ENCODE measurements at regions not wholly inside any gene's neighbourhood (a gene's known extent, or its start where the extent isn't known, plus 50 kb on each side); places are given as distances from the start of the nearest gene placed in this dataset.
A peak's percentile ranks its signal among the peaks of the same experiment; 100 is the strongest.
"Not testable (repeated sequence)": the region's sequence is repeated elsewhere in the genome, so short reads cannot be mapped to it uniquely, and the experiment has no call there.

DNA sequence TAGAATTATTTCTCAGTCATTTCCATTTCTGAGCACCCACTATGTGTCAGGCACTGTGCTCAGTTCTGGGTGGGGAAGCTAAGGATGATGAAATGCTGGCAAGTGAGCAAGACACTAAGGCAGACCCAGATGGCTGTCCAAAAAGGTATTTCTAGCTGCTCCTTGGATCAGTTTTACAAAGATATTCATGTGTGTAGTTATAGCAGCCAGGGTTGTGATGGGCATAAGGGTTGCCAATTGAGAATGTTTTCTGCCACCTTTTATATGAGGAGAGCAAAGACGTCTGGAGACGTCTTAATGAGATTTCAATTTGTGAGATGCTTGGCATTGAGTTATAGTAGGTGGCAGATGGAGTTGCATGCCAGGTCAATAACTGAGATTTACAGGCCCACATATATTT, 197.1 kb upstream of the RASGRP1 start:
- Histone ChIP-seq H3K27ac (no peak overlapping the region), H3K4me1 (peaks cover 0 to 4% (median 0%) of the 10 kb centered on the region in 9 donors), H3K36me3 (no peaks in the 10 kb centered on the region), H3K4me3 (no peak overlapping the region), H3K9me3 (no peaks in the 10 kb centered on the region), H3K27me3 (peaks cover 0 to 6% (median 0%) of the 10 kb centered on the region in 7 donors)
- intact Hi-C loops (cut with DNase I) = no loop called here
- TF ChIP-seq, protein P1, sequence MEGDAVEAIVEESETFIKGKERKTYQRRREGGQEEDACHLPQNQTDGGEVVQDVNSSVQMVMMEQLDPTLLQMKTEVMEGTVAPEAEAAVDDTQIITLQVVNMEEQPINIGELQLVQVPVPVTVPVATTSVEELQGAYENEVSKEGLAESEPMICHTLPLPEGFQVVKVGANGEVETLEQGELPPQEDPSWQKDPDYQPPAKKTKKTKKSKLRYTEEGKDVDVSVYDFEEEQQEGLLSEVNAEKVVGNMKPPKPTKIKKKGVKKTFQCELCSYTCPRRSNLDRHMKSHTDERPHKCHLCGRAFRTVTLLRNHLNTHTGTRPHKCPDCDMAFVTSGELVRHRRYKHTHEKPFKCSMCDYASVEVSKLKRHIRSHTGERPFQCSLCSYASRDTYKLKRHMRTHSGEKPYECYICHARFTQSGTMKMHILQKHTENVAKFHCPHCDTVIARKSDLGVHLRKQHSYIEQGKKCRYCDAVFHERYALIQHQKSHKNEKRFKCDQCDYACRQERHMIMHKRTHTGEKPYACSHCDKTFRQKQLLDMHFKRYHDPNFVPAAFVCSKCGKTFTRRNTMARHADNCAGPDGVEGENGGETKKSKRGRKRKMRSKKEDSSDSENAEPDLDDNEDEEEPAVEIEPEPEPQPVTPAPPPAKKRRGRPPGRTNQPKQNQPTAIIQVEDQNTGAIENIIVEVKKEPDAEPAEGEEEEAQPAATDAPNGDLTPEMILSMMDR (IDR thresholded peaks at IDR 0.05) = no peak
- DNase-seq (no peak), ATAC-seq (no peak)
- 82 to 88% methylated on average over 2 of the region's 2 CpGs for WGBS, 2 donors

DNA sequence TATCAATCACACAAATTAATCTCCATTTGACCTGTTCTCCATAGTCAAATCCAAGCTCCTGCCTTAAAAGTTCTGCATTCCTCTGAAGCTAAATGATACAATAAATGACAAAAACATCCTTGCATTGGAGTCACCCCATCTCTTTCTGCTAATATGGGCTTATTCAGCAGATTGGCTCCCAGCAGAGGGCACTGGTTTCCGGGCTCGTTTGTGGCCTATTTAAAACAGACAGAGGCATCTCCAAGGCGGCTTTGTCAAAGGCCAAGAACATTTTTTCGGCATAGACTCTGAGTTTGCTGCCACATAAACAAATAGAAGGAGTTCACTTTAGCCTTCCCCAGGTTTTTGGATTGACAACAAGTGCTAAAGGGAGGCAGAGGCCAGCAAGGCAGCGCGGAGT, 204.4 kb upstream of the RASGRP1 start:
- intact Hi-C loops (cut with DNase I) = no loop called here
- H3K4me3 ChIP-seq = no peak overlapping the region
- no peaks in the 10 kb centered on the region for H3K27me3 ChIP-seq
- H3K4me1 ChIP-seq = peaks cover 0 to 5% (median 0%) of the 10 kb centered on the region in 9 donors
- H3K36me3 ChIP-seq = no peaks in the 10 kb centered on the region
- TF ChIP-seq, protein P1 (IDR thresholded peaks at IDR 0.05) = peak in 4 of 9 donors; percentile 21 to 35 (median 28)
- DNase-seq = no peak
- no peak overlapping the region for H3K27ac ChIP-seq
- WGBS, 2 donors = 57% methylated on average over 6 of the region's 6 CpGs
- peaks cover 0 to 2% (median 0%) of the 10 kb centered on the region in 11 donors for H3K9me3 ChIP-seq
- peak in 1 of 8 donors; percentile 31 for ATAC-seq

DNA sequence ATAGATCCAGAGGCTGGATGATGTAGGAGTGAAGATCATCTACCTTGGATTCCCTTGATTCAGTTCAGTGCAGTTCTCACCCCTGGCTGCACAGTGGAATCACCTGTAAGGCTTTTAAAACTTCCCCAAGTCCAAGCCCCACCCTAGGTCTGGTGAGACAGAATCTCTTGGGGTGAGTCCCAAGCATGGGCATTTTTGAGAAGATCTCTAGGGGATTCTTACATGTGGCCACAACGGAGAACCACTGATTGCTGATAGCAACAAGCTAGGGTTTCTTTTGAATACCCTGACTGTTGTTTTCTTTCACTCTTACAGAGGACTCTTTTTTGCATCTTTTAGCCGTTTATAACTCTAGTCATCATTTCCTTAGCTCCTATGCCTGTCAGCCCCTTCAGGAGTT, 204.9 kb upstream of the RASGRP1 start:
- H3K9me3 ChIP-seq = peaks cover 0 to 2% (median 0%) of the 10 kb centered on the region in 11 donors
- peaks cover 0 to 5% (median 0%) of the 10 kb centered on the region in 9 donors for H3K4me1 ChIP-seq
- no peak overlapping the region for H3K4me3 ChIP-seq
- no peak overlapping the region for H3K27ac ChIP-seq
- DNase-seq (no peak), ATAC-seq (no peak)
- H3K27me3 ChIP-seq = no peaks in the 10 kb centered on the region
- intact Hi-C loops (cut with DNase I) = no loop called here
- 60 to 74% methylated on average over 2 of the region's 2 CpGs for WGBS, 2 donors
- H3K36me3 ChIP-seq = no peaks in the 10 kb centered on the region
- TF ChIP-seq, protein P1 (IDR thresholded peaks at IDR 0.05) = no peak

DNA sequence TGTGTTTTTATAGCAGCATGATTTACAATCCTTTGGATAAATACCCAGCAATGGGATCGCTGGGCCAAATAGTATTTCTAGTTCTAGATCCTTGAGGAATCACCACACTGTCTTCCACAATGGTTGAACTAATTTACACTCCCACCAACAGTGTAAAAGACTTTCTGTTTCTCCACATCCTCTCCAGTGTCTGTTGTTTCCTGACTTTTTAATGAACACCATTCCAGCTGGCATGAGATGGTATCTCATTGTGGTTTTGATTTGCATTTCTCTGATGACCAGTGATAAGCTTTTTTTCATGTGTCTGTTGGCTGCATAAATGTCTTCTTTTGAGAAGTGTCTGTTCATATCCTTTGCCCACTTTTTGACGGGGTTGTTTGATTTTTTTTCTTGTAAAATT, 209.5 kb upstream of the RASGRP1 start:
- not testable (repeated sequence) for ATAC-seq, H3K4me1 ChIP-seq

DNA sequence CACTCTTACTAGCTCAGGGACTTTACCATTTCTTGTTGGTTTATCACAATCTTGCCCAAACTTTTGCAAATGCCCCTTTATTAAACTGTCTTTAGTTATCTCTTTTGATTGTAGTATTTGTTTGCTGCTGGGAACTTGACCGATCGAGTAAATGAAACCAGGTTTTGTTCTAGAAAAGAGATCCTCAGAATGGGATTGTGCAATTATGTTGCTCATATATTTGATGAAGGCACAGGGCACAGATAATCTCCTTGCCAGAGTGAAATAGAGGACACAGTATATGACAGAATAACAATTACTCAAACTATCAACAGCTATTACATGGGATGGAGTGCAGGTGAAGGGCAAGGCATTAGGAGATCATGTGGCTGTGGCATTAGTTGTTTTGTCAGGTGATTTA, 216.6 kb upstream of the RASGRP1 start:
- Histone ChIP-seq H3K4me1 (no peaks in the 10 kb centered on the region), H3K27me3 (peaks cover 0 to 2% (median 0%) of the 10 kb centered on the region in 7 donors), H3K4me3 (no peak overlapping the region), H3K36me3 (no peaks in the 10 kb centered on the region), H3K27ac (no peak overlapping the region), H3K9me3 (no peaks in the 10 kb centered on the region)
- 92 to 94% methylated on average over 2 of the region's 2 CpGs for WGBS, 2 donors
- TF ChIP-seq, protein P1 (IDR thresholded peaks at IDR 0.05) = no peak
- intact Hi-C loops (cut with DNase I) = no loop called here
- ATAC-seq (no peak), DNase-seq (no peak)

More for the DNA sequence above, 209.5 kb upstream of the RASGRP1 start:
- H3K9me3 ChIP-seq; H3K4me3 ChIP-seq; intact Hi-C loops (cut with DNase I); H3K27ac ChIP-seq; DNase-seq; H3K27me3 ChIP-seq; H3K36me3 ChIP-seq: not testable (repeated sequence)
- WGBS, 2 donors = 88 to 91% methylated on average over 2 of the region's 2 CpGs

Measured in heart right ventricle (tissue), 16 donors.